HCT116 (cell line): ENCODE measurements at regions not wholly inside any gene's neighbourhood (a gene's known extent, or its start where the extent isn't known, plus 50 kb on each side); places are given as distances from the start of the nearest gene placed in this dataset.

Experiments used
- ATAC-seq: fragments of 200-7000 bp; cut with Tn5 transposase; 2 replicates; pipeline ENCODE4 v1.9.1; 2020; ENCODE audit warnings: mild to moderate bottlenecking, moderate library complexity
- BruUV-seq: library from RNA; stranded (reverse); fragments of 400-500 nt; replicated peaks from 2 replicates; lab custom pipeline; 2021; lab: Mats Ljungman, UMichigan
- CTCF ChIA-PET: fragments of 300-600 bp; sonication (Branson Sonifier 250); formaldehyde crosslinking; loops from one replicate; lab custom pipeline; 2021; ENCODE audit warnings: antibody characterized with exemption; lab: Charles Lee
- POLR2A ChIA-PET: fragments of 300-600, 350-600 bp; sonication (Branson Sonifier 250); formaldehyde crosslinking; loops from one replicate; lab custom pipeline; 2021; ENCODE audit warnings: antibody characterized with exemption; lab: Charles Lee
- RAD21 ChIA-PET, 2 experiments: fragments of 300-600 bp; sonication (Branson Sonifier 250); formaldehyde crosslinking; loops; one replicate each; lab custom pipeline; 2023; ENCODE audit warnings: low total read pairs in 2 of 2; ENCODE audit not compliant: uncharacterized antibody in 2 of 2, unreplicated experiment in 2 of 2, low non-redundant PET in 1 of 2; lab: Charles Lee
- DNase-seq: peaks from one replicate; pipeline ENCODE4 v3.0.0-alpha.2; 2010; ENCODE audit warnings: low read depth, low spot score
- H2AFZ ChIP-seq: fragments of 200-600 bp; shearing (Covaris generic), sonication (generic); 2 replicates; pipeline ENCODE4 v1.6.1; 2017; ENCODE audit warnings: low read depth, mixed run types, mixed read lengths, antibody characterized with exemption, low read length; ENCODE audit not compliant: poor library complexity, severe bottlenecking
- H3K27ac ChIP-seq: 2 replicates; pipeline ENCODE4 v1.5.1; 2012; ENCODE audit warnings: low read depth, low read length
- H3K27me3 ChIP-seq: fragments of 200-600 bp; sonication (generic); 2 replicates; pipeline ENCODE4 v1.6.1; 2016; ENCODE audit warnings: mixed run types, low read length, mixed read lengths; ENCODE audit not compliant: insufficient read depth
- H3K36me3 ChIP-seq, 2 experiments: fragments of 200-500 bp in 1 of 2; fragments of 200-600 bp in 1 of 2; sonication (Bioruptor generic) in 1 of 2; sonication (generic) in 1 of 2; 2 replicates each; pipeline versions ENCODE4 v1.5.1 to v1.6.1; 2014 to 2016; ENCODE audit warnings: low read length in 2 of 2, inconsistent platforms in 1 of 2, mixed read lengths in 1 of 2, mixed run types in 1 of 2; ENCODE audit not compliant: insufficient read depth in 2 of 2, control insufficient read depth in 1 of 2
- H3K4me1 ChIP-seq, 2 experiments: fragments of 200-600 bp in 1 of 2; sonication (generic) in 1 of 2; 2 replicates each; pipeline versions ENCODE4 v1.5.1 to v1.6.1; 2012 to 2017; ENCODE audit warnings: low read length in 2 of 2, inconsistent platforms in 1 of 2, mild to moderate bottlenecking in 1 of 2, mixed read lengths in 1 of 2, mixed run types in 1 of 2, moderate library complexity in 1 of 2; ENCODE audit not compliant: insufficient read depth in 2 of 2, control insufficient read depth in 1 of 2
- H3K4me2 ChIP-seq: fragments of 200-600 bp; sonication (generic); 2 replicates; pipeline ENCODE4 v1.6.1; 2017; ENCODE audit warnings: mixed run types, low read length, mixed read lengths
- H3K4me3 ChIP-seq, 2 experiments: fragments of 200-600 bp in 1 of 2; sonication (generic) in 1 of 2; replicated peaks in 1 of 2; 2 replicates each; pipeline ENCODE4 v1.5.1; 2011 to 2016; ENCODE audit warnings: low read length in 2 of 2, control low read depth in 1 of 2, low read depth in 1 of 2, mild to moderate bottlenecking in 1 of 2, mixed read lengths in 1 of 2, mixed run types in 1 of 2
- H3K79me2 ChIP-seq: fragments of 200-600 bp; sonication (generic); 2 replicates; pipeline ENCODE4 v1.6.1; 2017; ENCODE audit warnings: mild to moderate bottlenecking, mixed run types, low read length, moderate library complexity, mixed read lengths; ENCODE audit not compliant: insufficient read depth
- H3K9ac ChIP-seq: fragments of 200-600 bp; sonication (generic); 2 replicates; pipeline ENCODE4 v1.6.1; 2016; ENCODE audit warnings: low read length, mixed read lengths
- H3K9me2 ChIP-seq: fragments of 200-600 bp; sonication (generic), shearing (Covaris generic); 2 replicates; pipeline ENCODE4 v1.6.1; 2017; ENCODE audit warnings: mixed run types, mild to moderate bottlenecking, moderate library complexity; ENCODE audit not compliant: insufficient read depth
- H3K9me3 ChIP-seq, 2 experiments: fragments of 200-500 bp in 1 of 2; fragments of 200-600 bp in 1 of 2; sonication (Bioruptor generic) in 1 of 2; sonication (generic) in 1 of 2; 2 replicates each; pipeline ENCODE4 v1.6.1; 2014 to 2017; ENCODE audit warnings: low read length in 2 of 2, mixed read lengths in 2 of 2, inconsistent platforms in 1 of 2, low read depth in 1 of 2, mild to moderate bottlenecking in 1 of 2, mixed run types in 1 of 2, moderate library complexity in 1 of 2; ENCODE audit not compliant: control insufficient read depth in 1 of 2, insufficient read depth in 1 of 2
- H4K20me1 ChIP-seq: fragments of 200-600 bp; sonication (generic), shearing (Covaris generic); 2 replicates; pipeline ENCODE4 v1.6.1; 2017; ENCODE audit warnings: mixed run types, mild to moderate bottlenecking, moderate library complexity; ENCODE audit not compliant: insufficient read depth
- ATF3 ChIP-seq: IDR thresholded peaks from 2 replicates; pipeline ENCODE4 v1.6.1; 2012
- CEBPB ChIP-seq: IDR thresholded peaks from 2 replicates; pipeline ENCODE4 v1.6.1; 2012; ENCODE audit warnings: low read depth
- EGR1 ChIP-seq: IDR thresholded peaks from 2 replicates; pipeline ENCODE4 v1.6.1; 2012; ENCODE audit warnings: low read depth
- ELF1 ChIP-seq: IDR thresholded peaks from 2 replicates; pipeline ENCODE4 v1.6.1; 2012; ENCODE audit warnings: low read depth, borderline replicate concordance
- EZH2 ChIP-seq: fragments of 200-600 bp; sonication (generic); IDR thresholded peaks from 2 replicates; pipeline ENCODE4 v1.6.1; 2017; ENCODE audit warnings: antibody characterized with exemption, mixed run types
- EZH2phosphoT487 ChIP-seq: fragments of 200-600 bp; IDR thresholded peaks from 2 replicates; pipeline ENCODE4 v1.6.1; 2018; ENCODE audit warnings: antibody characterized with exemption, borderline replicate concordance
- FOSL1 ChIP-seq: IDR thresholded peaks from 2 replicates; pipeline ENCODE4 v1.6.1; 2012; ENCODE audit warnings: low read depth
- JUND ChIP-seq: IDR thresholded peaks from 2 replicates; pipeline ENCODE4 v1.6.1; 2012
- MAX ChIP-seq: IDR thresholded peaks from 2 replicates; pipeline ENCODE4 v1.6.1; 2012
- POLR2A ChIP-seq: IDR thresholded peaks from 2 replicates; pipeline ENCODE4 v1.7.0; 2011; ENCODE audit warnings: borderline replicate concordance; ENCODE audit not compliant: insufficient read depth, insufficient read length; ENCODE audit errors: extremely low read depth
- POLR2AphosphoS5 ChIP-seq: IDR thresholded peaks from 2 replicates; pipeline ENCODE4 v1.6.1; 2011; ENCODE audit warnings: mild to moderate bottlenecking, low read depth, low read length, moderate library complexity
- RAD21 ChIP-seq: IDR thresholded peaks from 2 replicates; pipeline ENCODE4 v1.6.1; 2012; ENCODE audit warnings: low read depth, mild to moderate bottlenecking
- REST ChIP-seq: IDR thresholded peaks from 2 replicates; pipeline ENCODE4 v1.6.1; 2012; ENCODE audit warnings: low read depth
- SIN3A ChIP-seq: IDR thresholded peaks from 2 replicates; pipeline ENCODE4 v1.6.1; 2012; ENCODE audit warnings: low read depth
- SP1 ChIP-seq: IDR thresholded peaks from 2 replicates; pipeline ENCODE4 v1.6.1; 2012; ENCODE audit warnings: low read depth
- SRF ChIP-seq: IDR thresholded peaks from 2 replicates; pipeline ENCODE4 v1.6.1; 2012; ENCODE audit warnings: low read depth
- TCF7L2 ChIP-seq: IDR thresholded peaks from 2 replicates; pipeline ENCODE4 v1.7.0; 2011; ENCODE audit warnings: borderline replicate concordance, inconsistent platforms; ENCODE audit not compliant: insufficient read depth, insufficient read length; ENCODE audit errors: extremely low read depth
- YY1 ChIP-seq: IDR thresholded peaks from 2 replicates; pipeline ENCODE4 v1.6.1; 2011; ENCODE audit warnings: low read length, low read depth, moderate library complexity, mild to moderate bottlenecking; ENCODE audit not compliant: insufficient replicate concordance; ENCODE audit errors: extremely low read depth
- ZBTB33 ChIP-seq: IDR thresholded peaks from 2 replicates; pipeline ENCODE4 v1.6.1; 2011; ENCODE audit warnings: mild to moderate bottlenecking, low read length, moderate library complexity; ENCODE audit not compliant: insufficient replicate concordance; ENCODE audit errors: extremely low read depth
- ZFX ChIP-seq: fragments of 450-650 bp; IDR thresholded peaks from 2 replicates; pipeline ENCODE4 v1.6.1; 2017
- ZNF274 ChIP-seq: fragments of 200-500 bp; sonication (Bioruptor generic); IDR thresholded peaks from 2 replicates; pipeline ENCODE4 v1.6.1; 2014; ENCODE audit warnings: mild to moderate bottlenecking, low read depth, low read length, inconsistent platforms
- intact Hi-C: fragments of 100-400 bp; cut with micrococcal nuclease; formaldehyde crosslinking; loops from 2 replicates; pipeline ENCODE4 v1.10.0; 2022

GRCh38 chr5:42985129-42986037, 54.7 kb downstream of the ANXA2R start:
- Histone ChIP-seq H3K9me2 (no peaks in the 10 kb centered on the region), H3K4me3 (no peak overlapping the region), H3K27ac (no peak overlapping the region), H3K79me2 (no peaks in the 10 kb centered on the region), H2AFZ (peak overlapping the region; percentile 52), H3K27me3 (no peaks in the 10 kb centered on the region), H3K9me3 (no peaks in the 10 kb centered on the region; a peak in 1 of 4 replicates), H3K4me1 (peaks cover 0 to 13% of the 10 kb centered on the region in 2 experiments; a peak in 2 of 4 replicates), H3K9ac (no peak overlapping the region), H4K20me1 (no peaks in the 10 kb centered on the region), H3K36me3 (no peaks in the 10 kb centered on the region), H3K4me2 (peak overlapping the region; percentile 31)
- DNase-seq (peak; percentile 24), ATAC-seq (peak; percentile 61; the same call in 1 of the 2 replicates)
- no TSS peak for BruUV-seq
- intact Hi-C loops: no loop called here
- RAD21 ChIA-PET: no interaction called here
- CTCF ChIA-PET: no interaction called here
- POLR2A ChIA-PET: no interaction called here
- TF ChIP-seq REST: no peak
- no peak for TF ChIP-seq POLR2AphosphoS5
- TF ChIP-seq EZH2phosphoT487: no peak
- TF ChIP-seq ATF3: 0 out of 2 replicates have a peak, but pooled peaks have one; percentile 51
- no peak for TF ChIP-seq ZFX
- TF ChIP-seq EGR1: no peak
- no peak for TF ChIP-seq EZH2
- no peak for TF ChIP-seq SRF
- no peak for TF ChIP-seq YY1
- peak; percentile 73 for TF ChIP-seq JUND
- TF ChIP-seq POLR2A: no peak
- TF ChIP-seq MAX: no peak
- peak; percentile 44; the same call in 1 of the 2 replicates for TF ChIP-seq SP1
- TF ChIP-seq ZBTB33: no peak
- TF ChIP-seq CEBPB: peak; percentile 80
- TF ChIP-seq ZNF274: no peak
- no peak for TF ChIP-seq TCF7L2
- no peak for TF ChIP-seq ELF1
- no peak for TF ChIP-seq RAD21
- no peak for TF ChIP-seq SIN3A
- peak; percentile 78 for TF ChIP-seq FOSL1
